ENCODE measurements at regions not wholly inside any gene's neighbourhood (a gene's known extent, or its start where the extent isn't known, plus 50 kb on each side); places are given as distances from the start of the nearest gene placed in this dataset.
"Not testable (repeated sequence)": the region's sequence is repeated elsewhere in the genome, so short reads cannot be mapped to it uniquely, and the experiment has no call there.

DNA sequence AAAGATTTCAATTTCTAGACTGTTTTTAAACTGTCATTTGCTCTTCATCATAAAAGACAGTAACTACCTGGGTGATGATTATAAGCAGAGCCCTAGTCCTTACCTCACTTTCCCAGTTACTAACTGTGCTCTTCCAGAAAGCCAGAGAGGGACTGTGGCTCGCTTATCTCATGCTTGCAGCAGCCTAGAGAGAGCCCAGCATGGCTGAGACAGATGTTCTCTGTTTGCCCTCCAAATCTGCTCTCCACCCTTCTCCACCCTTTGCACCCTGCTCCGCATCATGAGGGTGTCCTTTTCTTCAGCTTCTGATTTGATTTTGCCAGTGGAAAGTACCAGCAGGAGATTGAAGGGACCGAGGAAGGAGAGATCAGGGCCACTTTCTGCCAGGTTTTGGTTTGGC, 61.2 kb upstream of the SELENOP start:
- no peaks in the 10 kb centered on the region for H3K4me1 ChIP-seq (ENCODE audit: control insufficient read depth, insufficient read depth, low read length)
- no peaks in the 10 kb centered on the region for H3K9me3 ChIP-seq (ENCODE audit: control insufficient read depth, low read length)
- no peak overlapping the region for H3K27ac ChIP-seq (ENCODE audit: insufficient read depth, low read depth, low read length, poor library complexity, severe bottlenecking)
- H3K27me3 ChIP-seq (ENCODE audit: control insufficient read depth, insufficient read depth, low read length, poor library complexity, severe bottlenecking): no peaks in the 10 kb centered on the region
- H3K36me3 ChIP-seq (ENCODE audit: control insufficient read depth, insufficient read depth, low read length): no peaks in the 10 kb centered on the region
- H3K4me3 ChIP-seq (ENCODE audit: insufficient read depth, low read depth, low read length): no peak overlapping the region
- WGBS, 2 experiments: 85 to 92% methylated on average over 3 of the region's 3 CpGs

- no peaks in the 10 kb centered on the region for H3K36me3 ChIP-seq (ENCODE audit: control insufficient read depth, insufficient read depth, low read length)
- no peak overlapping the region for H3K4me3 ChIP-seq (ENCODE audit: insufficient read depth, low read depth, low read length)
- no peak overlapping the region for H3K27ac ChIP-seq (ENCODE audit: insufficient read depth, low read depth, low read length, poor library complexity, severe bottlenecking)
- H3K9me3 ChIP-seq (ENCODE audit: control insufficient read depth, low read length): no peaks in the 10 kb centered on the region
- whole genome bisulfite sequencing, 2 experiments: 85 to 92% methylated on average over 4 of the region's 4 CpGs
- no peaks in the 10 kb centered on the region for H3K4me1 ChIP-seq (ENCODE audit: control insufficient read depth, insufficient read depth, low read length)
- H3K27me3 ChIP-seq (ENCODE audit: control insufficient read depth, insufficient read depth, low read length, poor library complexity, severe bottlenecking): no peaks in the 10 kb centered on the region
Observed at GRCh38 chr5:42870882-42871418, 59.3 kb upstream of the SELENOP start.

DNA sequence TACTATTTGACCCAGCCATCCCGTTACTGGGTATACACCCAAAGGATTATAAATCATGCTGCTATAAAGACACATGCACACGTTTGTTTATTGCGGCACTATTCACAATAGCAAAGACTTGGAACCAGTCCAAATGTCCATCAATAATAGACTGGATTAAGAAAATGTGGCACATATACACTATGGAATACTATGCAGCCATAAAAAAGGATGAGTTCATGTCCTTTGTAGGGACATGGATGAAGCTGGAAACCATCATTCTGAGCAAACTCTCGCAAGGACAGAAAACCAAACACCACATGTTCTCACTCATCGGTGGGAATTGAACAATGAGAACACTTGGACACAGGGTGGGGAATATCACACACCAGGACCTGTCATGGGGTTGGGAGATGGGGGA, 56.7 kb upstream of the SELENOP start:
- not testable (repeated sequence) for H3K27me3 ChIP-seq (ENCODE audit: control insufficient read depth, insufficient read depth, low read length, poor library complexity, severe bottlenecking); H3K4me3 ChIP-seq (ENCODE audit: insufficient read depth, low read depth, low read length); H3K4me1 ChIP-seq (ENCODE audit: control insufficient read depth, insufficient read depth, low read length); H3K36me3 ChIP-seq (ENCODE audit: control insufficient read depth, insufficient read depth, low read length); H3K27ac ChIP-seq (ENCODE audit: insufficient read depth, low read depth, low read length, poor library complexity, severe bottlenecking); H3K9me3 ChIP-seq (ENCODE audit: control insufficient read depth, low read length)
- WGBS, 2 experiments: 92 to 95% methylated on average over 4 to 5 of the region's 5 CpGs

GRCh38 chr5:42864749-42865148, 53.1 kb upstream of the SELENOP start:
- H3K9me3 ChIP-seq (ENCODE audit: control insufficient read depth, low read length); H3K27me3 ChIP-seq (ENCODE audit: control insufficient read depth, insufficient read depth, low read length, poor library complexity, severe bottlenecking); H3K4me3 ChIP-seq (ENCODE audit: insufficient read depth, low read depth, low read length); H3K36me3 ChIP-seq (ENCODE audit: control insufficient read depth, insufficient read depth, low read length); H3K4me1 ChIP-seq (ENCODE audit: control insufficient read depth, insufficient read depth, low read length); H3K27ac ChIP-seq (ENCODE audit: insufficient read depth, low read depth, low read length, poor library complexity, severe bottlenecking): not testable (repeated sequence)
- WGBS, 2 experiments: 93 to 94% methylated on average over 2 to 3 of the region's 3 CpGs

Data from ectodermal cell (in vitro differentiated cells).